H9 (cell line): ENCODE measurements at regions not wholly inside any gene's neighbourhood (a gene's known extent, or its start where the extent isn't known, plus 50 kb on each side); places are given as distances from the start of the nearest gene placed in this dataset.

Experiments
- DNase-seq: peaks from one replicate; pipeline ENCODE4 v3.0.0-alpha.2; 2017
- H2AFZ ChIP-seq: one replicate; pipeline ENCODE4 v1.6.1; 2013; ENCODE audit warnings: mild to moderate bottlenecking, low read length, control low read depth, moderate library complexity
- H2AK5ac ChIP-seq: 2 replicates; pipeline ENCODE4 v1.6.1; 2013; ENCODE audit warnings: low read length, control low read depth, mixed read lengths; ENCODE audit not compliant: insufficient read length
- H2BK120ac ChIP-seq: one replicate; pipeline ENCODE4 v1.6.1; 2013; ENCODE audit warnings: low read depth, mild to moderate bottlenecking, low read length, control low read depth, inconsistent platforms; ENCODE audit not compliant: poor library complexity, severe bottlenecking
- H2BK12ac ChIP-seq: 2 replicates; pipeline ENCODE4 v1.6.1; 2013; ENCODE audit warnings: low read length, control low read depth, mixed read lengths, low read depth; ENCODE audit not compliant: insufficient read length
- H2BK15ac ChIP-seq: 2 replicates; pipeline ENCODE4 v1.6.1; 2013; ENCODE audit warnings: low read depth, low read length, control low read depth
- H2BK20ac ChIP-seq: one replicate; pipeline ENCODE4 v1.6.1; 2013; ENCODE audit warnings: low read depth, mild to moderate bottlenecking, low read length, control low read depth, inconsistent platforms; ENCODE audit not compliant: poor library complexity, severe bottlenecking
- H2BK5ac ChIP-seq: 2 replicates; pipeline ENCODE4 v1.6.1; 2013; ENCODE audit warnings: low read length, control low read depth, mixed read lengths; ENCODE audit not compliant: insufficient read length
- H3K14ac ChIP-seq: 2 replicates; pipeline ENCODE4 v1.6.1; 2013; ENCODE audit warnings: low read length, control low read depth; ENCODE audit not compliant: insufficient read depth
- H3K18ac ChIP-seq: 2 replicates; pipeline ENCODE4 v1.6.1; 2013; ENCODE audit warnings: low read depth, mild to moderate bottlenecking, mixed read lengths, low read length, control low read depth; ENCODE audit not compliant: insufficient read length
- H3K23ac ChIP-seq: 2 replicates; pipeline ENCODE4 v1.6.1; 2013; ENCODE audit warnings: low read length, control low read depth, mixed read lengths, low read depth; ENCODE audit not compliant: insufficient read length
- H3K23me2 ChIP-seq: 2 replicates; pipeline ENCODE4 v1.6.1; 2013; ENCODE audit warnings: low read depth, mild to moderate bottlenecking, mixed read lengths, low read length, control low read depth; ENCODE audit not compliant: insufficient read length, poor library complexity, severe bottlenecking
- H3K27ac ChIP-seq: 2 replicates; pipeline ENCODE4 v1.5.1; 2013; ENCODE audit warnings: low read length, control low read depth, mixed read lengths, low read depth; ENCODE audit not compliant: insufficient read length
- H3K27me3 ChIP-seq: 2 replicates; pipeline ENCODE4 v1.6.1; 2013; ENCODE audit warnings: low read length, control low read depth, inconsistent platforms; ENCODE audit not compliant: insufficient read depth
- H3K4ac ChIP-seq: 2 replicates; pipeline ENCODE4 v1.6.1; 2013; ENCODE audit warnings: low read depth, mild to moderate bottlenecking, control low read depth, inconsistent platforms, low read length, moderate library complexity
- H3K4me1 ChIP-seq: 2 replicates; pipeline ENCODE4 v1.6.1; 2013; ENCODE audit warnings: low read length, control low read depth, inconsistent platforms; ENCODE audit not compliant: insufficient read depth
- H3K4me2 ChIP-seq: 2 replicates; pipeline ENCODE4 v1.6.1; 2013; ENCODE audit warnings: low read length, control low read depth, mixed read lengths; ENCODE audit not compliant: insufficient read length, insufficient read depth
- H3K56ac ChIP-seq: 2 replicates; pipeline ENCODE4 v1.6.1; 2013; ENCODE audit warnings: low read depth, mild to moderate bottlenecking, mixed read lengths, low read length, control low read depth; ENCODE audit not compliant: insufficient read length
- H3K79me1 ChIP-seq: 2 replicates; pipeline ENCODE4 v1.6.1; 2013; ENCODE audit warnings: low read depth, mild to moderate bottlenecking, moderate library complexity, low read length, control low read depth, inconsistent platforms; ENCODE audit not compliant: insufficient read depth, poor library complexity, severe bottlenecking
- H3K79me2 ChIP-seq: 2 replicates; pipeline ENCODE4 v1.6.1; 2013; ENCODE audit warnings: low read length, control low read depth, inconsistent platforms; ENCODE audit not compliant: insufficient read depth
- H3K9ac ChIP-seq: 2 replicates; pipeline ENCODE4 v1.6.1; 2013; ENCODE audit warnings: low read length, control low read depth, mixed read lengths; ENCODE audit not compliant: insufficient read length; ENCODE audit errors: extremely low read depth
- H3K9me3 ChIP-seq: one replicate; pipeline ENCODE4 v1.6.1; 2013; ENCODE audit warnings: low read depth, low read length, inconsistent platforms; ENCODE audit not compliant: control insufficient read depth
- H3T11ph ChIP-seq: one replicate; pipeline ENCODE4 v1.6.1; 2013; ENCODE audit warnings: mild to moderate bottlenecking, low read length, control low read depth, inconsistent platforms
- H4K20me1 ChIP-seq: one replicate; pipeline ENCODE4 v1.6.1; 2013; ENCODE audit not compliant: control insufficient read depth, insufficient read length, insufficient read depth
- H4K5ac ChIP-seq: 2 replicates; pipeline ENCODE4 v1.6.1; 2013; ENCODE audit warnings: low read depth, mild to moderate bottlenecking, mixed read lengths, low read length, control low read depth; ENCODE audit not compliant: insufficient read length
- H4K8ac ChIP-seq: replicated peaks from 2 replicates; pipeline ENCODE4 v1.6.1; 2013; ENCODE audit warnings: low read length, control low read depth, mixed read lengths, low read depth; ENCODE audit not compliant: insufficient read length
- H4K91ac ChIP-seq: 2 replicates; pipeline ENCODE4 v1.6.1; 2013; ENCODE audit warnings: low read depth, mild to moderate bottlenecking, moderate library complexity, mixed read lengths, low read length, control low read depth; ENCODE audit not compliant: insufficient read length
- H3K27ac Mint-ChIP-seq, 3 experiments: 2 replicates in 2 of 3; 3 replicates in 1 of 3; pipeline ENCODE4 v1.8.0; 2020 to 2021; ENCODE audit warnings: mixed read lengths in 3 of 3, mild to moderate bottlenecking in 1 of 3, moderate library complexity in 1 of 3
- H3K27me3 Mint-ChIP-seq: 2 replicates; pipeline ENCODE4 v1.8.0; 2021; ENCODE audit warnings: low read depth, mild to moderate bottlenecking, moderate library complexity, mixed read lengths
- H3K36me3 Mint-ChIP-seq, 3 experiments: 2 replicates in 2 of 3; 3 replicates in 1 of 3; pipeline ENCODE4 v1.8.0; 2020 to 2021; ENCODE audit warnings: low read depth in 3 of 3, mixed read lengths in 3 of 3; ENCODE audit not compliant: insufficient read depth in 1 of 3
- H3K4me1 Mint-ChIP-seq, 2 experiments: 2 replicates each; pipeline ENCODE4 v1.8.0; 2020; ENCODE audit warnings: mixed read lengths in 2 of 2
- H3K4me3 Mint-ChIP-seq, 2 experiments: 2 replicates in 1 of 2; 3 replicates in 1 of 2; pipeline ENCODE4 v1.8.0; 2020 to 2021; ENCODE audit warnings: mild to moderate bottlenecking in 2 of 2, mixed read lengths in 2 of 2, moderate library complexity in 1 of 2
- H3K9me3 Mint-ChIP-seq, 2 experiments: 2 replicates in 1 of 2; 3 replicates in 1 of 2; pipeline ENCODE4 v1.8.0; 2020; ENCODE audit warnings: mild to moderate bottlenecking in 2 of 2, mixed read lengths in 2 of 2, moderate library complexity in 1 of 2
- WGBS: extraction: QIAGEN DNeasy Blood & Tissue Kit; methylation state at CpG from one replicate; pipeline ENCODE4 v1.1.7; 2013; ENCODE audit warnings: missing lambda C conversion rate, low lambda C conversion rate, mixed read lengths; ENCODE audit not compliant: insufficient read length; ENCODE audit errors: extremely low coverage; 5-methylcytosine and 5-hydroxymethylcytosine counted together
- TF ChIP-seq, protein P1 (sequence below): fragments of 200-600 bp; sonication (generic); conservative IDR thresholded peaks from 3 replicates; pipeline ENCODE4 v1.8.0; 2021; ENCODE audit warnings: antibody characterized with exemption, mild to moderate bottlenecking

GRCh38 chr1:187283984-187284383 is 455.2 kb downstream of the PLA2G4A start:
- no CpG with 5 or more reads among the region's 1 CpG for WGBS
- Histone ChIP-seq H4K20me1 (no peaks in the 10 kb centered on the region), H3K23me2 (no peaks in the 10 kb centered on the region), H4K5ac (no peak overlapping the region), H2BK12ac (no peak overlapping the region), H2AFZ (no peak overlapping the region), H3K27me3 (no peaks in the 10 kb centered on the region), H3K79me1 (no peaks in the 10 kb centered on the region), H3K27ac (no peak overlapping the region), H3K56ac (no peak overlapping the region), H3T11ph (no peak overlapping the region), H3K9me3 (no peaks in the 10 kb centered on the region), H3K4me1 (no peaks in the 10 kb centered on the region), H2BK120ac (no peak overlapping the region), H3K79me2 (no peaks in the 10 kb centered on the region), H3K4me2 (no peak overlapping the region), H3K14ac (no peak overlapping the region), H3K18ac (no peak overlapping the region), H2BK20ac (no peak overlapping the region), H2BK15ac (no peak overlapping the region), H3K9ac (no peak overlapping the region), H2BK5ac (no peak overlapping the region), H3K23ac (no peak overlapping the region), H4K91ac (no peak overlapping the region), H4K8ac (no peak overlapping the region), H3K4ac (no peak overlapping the region), H2AK5ac (no peak overlapping the region)
- Mint-ChIP-seq H3K4me3 (no peak overlapping the region), H3K4me1 (no peaks in the 10 kb centered on the region), H3K27ac (no peak overlapping the region), H3K36me3 (no peaks in the 10 kb centered on the region), H3K27me3 (no peaks in the 10 kb centered on the region), H3K9me3 (no peaks in the 10 kb centered on the region)
- TF ChIP-seq, protein P1, sequence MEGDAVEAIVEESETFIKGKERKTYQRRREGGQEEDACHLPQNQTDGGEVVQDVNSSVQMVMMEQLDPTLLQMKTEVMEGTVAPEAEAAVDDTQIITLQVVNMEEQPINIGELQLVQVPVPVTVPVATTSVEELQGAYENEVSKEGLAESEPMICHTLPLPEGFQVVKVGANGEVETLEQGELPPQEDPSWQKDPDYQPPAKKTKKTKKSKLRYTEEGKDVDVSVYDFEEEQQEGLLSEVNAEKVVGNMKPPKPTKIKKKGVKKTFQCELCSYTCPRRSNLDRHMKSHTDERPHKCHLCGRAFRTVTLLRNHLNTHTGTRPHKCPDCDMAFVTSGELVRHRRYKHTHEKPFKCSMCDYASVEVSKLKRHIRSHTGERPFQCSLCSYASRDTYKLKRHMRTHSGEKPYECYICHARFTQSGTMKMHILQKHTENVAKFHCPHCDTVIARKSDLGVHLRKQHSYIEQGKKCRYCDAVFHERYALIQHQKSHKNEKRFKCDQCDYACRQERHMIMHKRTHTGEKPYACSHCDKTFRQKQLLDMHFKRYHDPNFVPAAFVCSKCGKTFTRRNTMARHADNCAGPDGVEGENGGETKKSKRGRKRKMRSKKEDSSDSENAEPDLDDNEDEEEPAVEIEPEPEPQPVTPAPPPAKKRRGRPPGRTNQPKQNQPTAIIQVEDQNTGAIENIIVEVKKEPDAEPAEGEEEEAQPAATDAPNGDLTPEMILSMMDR = no peak
- no peak for DNase-seq
